H9 (cell line): ENCODE measurements at regions not wholly inside any gene's neighbourhood (a gene's known extent, or its start where the extent isn't known, plus 50 kb on each side); places are given as distances from the start of the nearest gene placed in this dataset.

Source experiments
- DNase-seq: peaks from one replicate; pipeline ENCODE4 v3.0.0-alpha.2; 2017
- H2AFZ ChIP-seq: one replicate; pipeline ENCODE4 v1.6.1; 2013; ENCODE audit warnings: mild to moderate bottlenecking, low read length, control low read depth, moderate library complexity
- H2AK5ac ChIP-seq: 2 replicates; pipeline ENCODE4 v1.6.1; 2013; ENCODE audit warnings: low read length, control low read depth, mixed read lengths; ENCODE audit not compliant: insufficient read length
- H2BK120ac ChIP-seq: one replicate; pipeline ENCODE4 v1.6.1; 2013; ENCODE audit warnings: low read depth, mild to moderate bottlenecking, low read length, control low read depth, inconsistent platforms; ENCODE audit not compliant: poor library complexity, severe bottlenecking
- H2BK12ac ChIP-seq: 2 replicates; pipeline ENCODE4 v1.6.1; 2013; ENCODE audit warnings: low read length, control low read depth, mixed read lengths, low read depth; ENCODE audit not compliant: insufficient read length
- H2BK15ac ChIP-seq: 2 replicates; pipeline ENCODE4 v1.6.1; 2013; ENCODE audit warnings: low read depth, low read length, control low read depth
- H2BK20ac ChIP-seq: one replicate; pipeline ENCODE4 v1.6.1; 2013; ENCODE audit warnings: low read depth, mild to moderate bottlenecking, low read length, control low read depth, inconsistent platforms; ENCODE audit not compliant: poor library complexity, severe bottlenecking
- H2BK5ac ChIP-seq: 2 replicates; pipeline ENCODE4 v1.6.1; 2013; ENCODE audit warnings: low read length, control low read depth, mixed read lengths; ENCODE audit not compliant: insufficient read length
- H3K14ac ChIP-seq: 2 replicates; pipeline ENCODE4 v1.6.1; 2013; ENCODE audit warnings: low read length, control low read depth; ENCODE audit not compliant: insufficient read depth
- H3K18ac ChIP-seq: 2 replicates; pipeline ENCODE4 v1.6.1; 2013; ENCODE audit warnings: low read depth, mild to moderate bottlenecking, mixed read lengths, low read length, control low read depth; ENCODE audit not compliant: insufficient read length
- H3K23ac ChIP-seq: 2 replicates; pipeline ENCODE4 v1.6.1; 2013; ENCODE audit warnings: low read length, control low read depth, mixed read lengths, low read depth; ENCODE audit not compliant: insufficient read length
- H3K23me2 ChIP-seq: 2 replicates; pipeline ENCODE4 v1.6.1; 2013; ENCODE audit warnings: low read depth, mild to moderate bottlenecking, mixed read lengths, low read length, control low read depth; ENCODE audit not compliant: insufficient read length, poor library complexity, severe bottlenecking
- H3K27ac ChIP-seq: 2 replicates; pipeline ENCODE4 v1.5.1; 2013; ENCODE audit warnings: low read length, control low read depth, mixed read lengths, low read depth; ENCODE audit not compliant: insufficient read length
- H3K27me3 ChIP-seq: 2 replicates; pipeline ENCODE4 v1.6.1; 2013; ENCODE audit warnings: low read length, control low read depth, inconsistent platforms; ENCODE audit not compliant: insufficient read depth
- H3K4ac ChIP-seq: 2 replicates; pipeline ENCODE4 v1.6.1; 2013; ENCODE audit warnings: low read depth, mild to moderate bottlenecking, control low read depth, inconsistent platforms, low read length, moderate library complexity
- H3K4me1 ChIP-seq: 2 replicates; pipeline ENCODE4 v1.6.1; 2013; ENCODE audit warnings: low read length, control low read depth, inconsistent platforms; ENCODE audit not compliant: insufficient read depth
- H3K4me2 ChIP-seq: 2 replicates; pipeline ENCODE4 v1.6.1; 2013; ENCODE audit warnings: low read length, control low read depth, mixed read lengths; ENCODE audit not compliant: insufficient read length, insufficient read depth
- H3K56ac ChIP-seq: 2 replicates; pipeline ENCODE4 v1.6.1; 2013; ENCODE audit warnings: low read depth, mild to moderate bottlenecking, mixed read lengths, low read length, control low read depth; ENCODE audit not compliant: insufficient read length
- H3K79me1 ChIP-seq: 2 replicates; pipeline ENCODE4 v1.6.1; 2013; ENCODE audit warnings: low read depth, mild to moderate bottlenecking, moderate library complexity, low read length, control low read depth, inconsistent platforms; ENCODE audit not compliant: insufficient read depth, poor library complexity, severe bottlenecking
- H3K79me2 ChIP-seq: 2 replicates; pipeline ENCODE4 v1.6.1; 2013; ENCODE audit warnings: low read length, control low read depth, inconsistent platforms; ENCODE audit not compliant: insufficient read depth
- H3K9ac ChIP-seq: 2 replicates; pipeline ENCODE4 v1.6.1; 2013; ENCODE audit warnings: low read length, control low read depth, mixed read lengths; ENCODE audit not compliant: insufficient read length; ENCODE audit errors: extremely low read depth
- H3K9me3 ChIP-seq: one replicate; pipeline ENCODE4 v1.6.1; 2013; ENCODE audit warnings: low read depth, low read length, inconsistent platforms; ENCODE audit not compliant: control insufficient read depth
- H3T11ph ChIP-seq: one replicate; pipeline ENCODE4 v1.6.1; 2013; ENCODE audit warnings: mild to moderate bottlenecking, low read length, control low read depth, inconsistent platforms
- H4K20me1 ChIP-seq: one replicate; pipeline ENCODE4 v1.6.1; 2013; ENCODE audit not compliant: control insufficient read depth, insufficient read length, insufficient read depth
- H4K5ac ChIP-seq: 2 replicates; pipeline ENCODE4 v1.6.1; 2013; ENCODE audit warnings: low read depth, mild to moderate bottlenecking, mixed read lengths, low read length, control low read depth; ENCODE audit not compliant: insufficient read length
- H4K8ac ChIP-seq: replicated peaks from 2 replicates; pipeline ENCODE4 v1.6.1; 2013; ENCODE audit warnings: low read length, control low read depth, mixed read lengths, low read depth; ENCODE audit not compliant: insufficient read length
- H4K91ac ChIP-seq: 2 replicates; pipeline ENCODE4 v1.6.1; 2013; ENCODE audit warnings: low read depth, mild to moderate bottlenecking, moderate library complexity, mixed read lengths, low read length, control low read depth; ENCODE audit not compliant: insufficient read length
- H3K27ac Mint-ChIP-seq, 3 experiments: 2 replicates in 2 of 3; 3 replicates in 1 of 3; pipeline ENCODE4 v1.8.0; 2020 to 2021; ENCODE audit warnings: mixed read lengths in 3 of 3, mild to moderate bottlenecking in 1 of 3, moderate library complexity in 1 of 3
- H3K27me3 Mint-ChIP-seq: 2 replicates; pipeline ENCODE4 v1.8.0; 2021; ENCODE audit warnings: low read depth, mild to moderate bottlenecking, moderate library complexity, mixed read lengths
- H3K36me3 Mint-ChIP-seq, 3 experiments: 2 replicates in 2 of 3; 3 replicates in 1 of 3; pipeline ENCODE4 v1.8.0; 2020 to 2021; ENCODE audit warnings: low read depth in 3 of 3, mixed read lengths in 3 of 3; ENCODE audit not compliant: insufficient read depth in 1 of 3
- H3K4me1 Mint-ChIP-seq, 2 experiments: 2 replicates each; pipeline ENCODE4 v1.8.0; 2020; ENCODE audit warnings: mixed read lengths in 2 of 2
- H3K4me3 Mint-ChIP-seq, 2 experiments: 2 replicates in 1 of 2; 3 replicates in 1 of 2; pipeline ENCODE4 v1.8.0; 2020 to 2021; ENCODE audit warnings: mild to moderate bottlenecking in 2 of 2, mixed read lengths in 2 of 2, moderate library complexity in 1 of 2
- H3K9me3 Mint-ChIP-seq, 2 experiments: 2 replicates in 1 of 2; 3 replicates in 1 of 2; pipeline ENCODE4 v1.8.0; 2020; ENCODE audit warnings: mild to moderate bottlenecking in 2 of 2, mixed read lengths in 2 of 2, moderate library complexity in 1 of 2
- WGBS: extraction: QIAGEN DNeasy Blood & Tissue Kit; methylation state at CpG from one replicate; pipeline ENCODE4 v1.1.7; 2013; ENCODE audit warnings: missing lambda C conversion rate, low lambda C conversion rate, mixed read lengths; ENCODE audit not compliant: insufficient read length; ENCODE audit errors: extremely low coverage; 5-methylcytosine and 5-hydroxymethylcytosine counted together
- TF ChIP-seq, protein P1 (sequence below): fragments of 200-600 bp; sonication (generic); conservative IDR thresholded peaks from 3 replicates; pipeline ENCODE4 v1.8.0; 2021; ENCODE audit warnings: antibody characterized with exemption, mild to moderate bottlenecking

DNA sequence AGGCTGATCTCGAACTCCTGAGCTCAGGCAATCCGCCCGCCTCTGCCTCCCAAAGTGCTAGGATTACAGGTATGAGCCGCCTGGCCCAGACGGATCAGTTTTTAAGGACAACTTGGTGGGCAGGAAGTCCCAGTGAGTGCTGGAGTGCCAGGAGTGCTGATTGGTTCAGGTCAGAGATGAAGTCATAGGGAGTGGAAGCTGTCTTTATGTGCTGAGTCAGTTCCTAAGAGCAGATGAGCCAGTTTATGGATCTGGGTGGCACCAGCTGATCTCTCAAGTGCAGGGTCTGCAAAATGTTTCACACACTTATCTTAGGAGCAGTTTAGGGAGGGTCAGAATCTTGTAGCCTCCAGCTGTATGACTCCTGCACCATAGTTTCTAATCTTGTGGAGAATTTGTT lies 292.1 kb upstream of the ELAVL2 start:
- no peak overlapping the region for H3T11ph ChIP-seq
- H3K36me3 Mint-ChIP-seq: no peaks in the 10 kb centered on the region; a peak in 2 of 7 replicates
- H2BK120ac ChIP-seq: no peak overlapping the region
- H3K27me3 Mint-ChIP-seq: no peaks in the 10 kb centered on the region
- no CpG with 5 or more reads among the region's 5 CpGs for whole genome bisulfite sequencing
- no peak overlapping the region for H2BK20ac ChIP-seq
- no peak overlapping the region for H2BK12ac ChIP-seq
- H4K8ac ChIP-seq: no peak overlapping the region
- H4K20me1 ChIP-seq: no peaks in the 10 kb centered on the region
- no peaks in the 10 kb centered on the region for H3K4me1 ChIP-seq
- H3K4me3 Mint-ChIP-seq: no peak overlapping the region
- H3K4ac ChIP-seq: no peak overlapping the region
- no peak overlapping the region for H3K27ac ChIP-seq
- H4K5ac ChIP-seq: no peak overlapping the region
- no peak overlapping the region for H3K23ac ChIP-seq
- no peak overlapping the region for H3K4me2 ChIP-seq
- no peaks in the 10 kb centered on the region for H3K23me2 ChIP-seq
- no peak overlapping the region for H2AFZ ChIP-seq
- H3K14ac ChIP-seq: no peak overlapping the region; the same call in 1 of the 2 replicates
- H2BK5ac ChIP-seq: no peak overlapping the region
- no peaks in the 10 kb centered on the region for H3K27me3 ChIP-seq
- H3K9me3 ChIP-seq: no peaks in the 10 kb centered on the region
- no peaks in the 10 kb centered on the region; a peak in 1 of 5 replicates for H3K9me3 Mint-ChIP-seq
- TF ChIP-seq, protein P1, sequence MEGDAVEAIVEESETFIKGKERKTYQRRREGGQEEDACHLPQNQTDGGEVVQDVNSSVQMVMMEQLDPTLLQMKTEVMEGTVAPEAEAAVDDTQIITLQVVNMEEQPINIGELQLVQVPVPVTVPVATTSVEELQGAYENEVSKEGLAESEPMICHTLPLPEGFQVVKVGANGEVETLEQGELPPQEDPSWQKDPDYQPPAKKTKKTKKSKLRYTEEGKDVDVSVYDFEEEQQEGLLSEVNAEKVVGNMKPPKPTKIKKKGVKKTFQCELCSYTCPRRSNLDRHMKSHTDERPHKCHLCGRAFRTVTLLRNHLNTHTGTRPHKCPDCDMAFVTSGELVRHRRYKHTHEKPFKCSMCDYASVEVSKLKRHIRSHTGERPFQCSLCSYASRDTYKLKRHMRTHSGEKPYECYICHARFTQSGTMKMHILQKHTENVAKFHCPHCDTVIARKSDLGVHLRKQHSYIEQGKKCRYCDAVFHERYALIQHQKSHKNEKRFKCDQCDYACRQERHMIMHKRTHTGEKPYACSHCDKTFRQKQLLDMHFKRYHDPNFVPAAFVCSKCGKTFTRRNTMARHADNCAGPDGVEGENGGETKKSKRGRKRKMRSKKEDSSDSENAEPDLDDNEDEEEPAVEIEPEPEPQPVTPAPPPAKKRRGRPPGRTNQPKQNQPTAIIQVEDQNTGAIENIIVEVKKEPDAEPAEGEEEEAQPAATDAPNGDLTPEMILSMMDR: no peak
- DNase-seq: peak; percentile 32
- H3K4me1 Mint-ChIP-seq: peaks cover 0 to 5% of the 10 kb centered on the region in 2 experiments; a peak in 2 of 4 replicates
- H3K18ac ChIP-seq: no peak overlapping the region
- H3K79me1 ChIP-seq: no peaks in the 10 kb centered on the region
- H3K56ac ChIP-seq: no peak overlapping the region
- no peak overlapping the region for H2BK15ac ChIP-seq
- H2AK5ac ChIP-seq: no peak overlapping the region
- no peaks in the 10 kb centered on the region for H3K79me2 ChIP-seq
- peak overlapping the region in 1 of 3 experiments; percentile 51; a peak in 2 of 7 replicates for H3K27ac Mint-ChIP-seq
- no peak overlapping the region for H3K9ac ChIP-seq
- H4K91ac ChIP-seq: no peak overlapping the region
